Liver (tissue), 8 donors: ENCODE measurements at regions not wholly inside any gene's neighbourhood (a gene's known extent, or its start where the extent isn't known, plus 50 kb on each side); places are given as distances from the start of the nearest gene placed in this dataset.

Source experiments
- DNase-seq: peaks from one replicate; pipeline ENCODE4 v3.0.0-alpha.2; 2017; ENCODE audit warnings: low spot score
- H3K27ac ChIP-seq, 2 donors: one replicate each; pipeline ENCODE4 v1.7.0; 2013; ENCODE audit warnings: inconsistent platforms in 2 of 2, low read length in 2 of 2, control low read depth in 1 of 2, low read depth in 1 of 2, mild to moderate bottlenecking in 1 of 2
- H3K27me3 ChIP-seq, 4 donors: one replicate each; pipeline versions ENCODE4 v1.6.1 to v1.7.0; 2013; ENCODE audit warnings: low read length in 3 of 4, inconsistent platforms in 1 of 4, mild to moderate bottlenecking in 1 of 4, moderate library complexity in 1 of 4; ENCODE audit not compliant: control insufficient read depth in 4 of 4, insufficient read depth in 4 of 4
- H3K36me3 ChIP-seq, 4 donors: one replicate each; pipeline versions ENCODE4 v1.6.1 to v1.7.0; 2013; ENCODE audit warnings: low read length in 3 of 4, mild to moderate bottlenecking in 3 of 4, low read depth in 1 of 4, moderate library complexity in 1 of 4; ENCODE audit not compliant: control insufficient read depth in 4 of 4, insufficient read depth in 3 of 4
- H3K4me1 ChIP-seq, 4 donors: one replicate each; pipeline versions ENCODE4 v1.6.1 to v1.7.0; 2013; ENCODE audit warnings: low read length in 3 of 4, mild to moderate bottlenecking in 3 of 4, moderate library complexity in 1 of 4; ENCODE audit not compliant: control insufficient read depth in 4 of 4, insufficient read depth in 4 of 4
- H3K4me3 ChIP-seq, 3 donors: one replicate each; pipeline versions ENCODE4 v1.6.1 to v1.7.0; 2013; ENCODE audit warnings: low read length in 3 of 3, control low read depth in 1 of 3, low read depth in 1 of 3, mild to moderate bottlenecking in 1 of 3
- H3K9ac ChIP-seq, 2 donors: one replicate each; pipeline ENCODE4 v1.7.0; 2013; ENCODE audit warnings: low read length in 2 of 2, mild to moderate bottlenecking in 2 of 2, moderate library complexity in 2 of 2, control low read depth in 1 of 2, low read depth in 1 of 2
- H3K9me3 ChIP-seq, 4 donors: one replicate each; pipeline versions ENCODE4 v1.6.1 to v1.7.0; 2013; ENCODE audit warnings: low read length in 3 of 4; ENCODE audit not compliant: control insufficient read depth in 4 of 4
- EGR1 ChIP-seq, 2 donors: IDR thresholded peaks; 2 replicates each; pipeline ENCODE4 v1.6.1; 2016 to 2018; ENCODE audit warnings: antibody characterized with exemption in 2 of 2, low read depth in 2 of 2
- FOXA1 ChIP-seq: IDR thresholded peaks from 2 replicates; pipeline ENCODE4 v1.6.1; 2016; ENCODE audit warnings: antibody characterized with exemption
- FOXA2 ChIP-seq: IDR thresholded peaks from 2 replicates; pipeline ENCODE4 v1.6.1; 2016; ENCODE audit warnings: antibody characterized with exemption
- HNF4A ChIP-seq, 2 donors: conservative IDR thresholded peaks; 2 replicates each; pipeline ENCODE4 v1.6.1; 2016; ENCODE audit warnings: antibody characterized with exemption in 2 of 2, mild to moderate bottlenecking in 2 of 2
- HNF4G ChIP-seq: IDR thresholded peaks from 2 replicates; pipeline ENCODE4 v1.6.1; 2016; ENCODE audit warnings: antibody characterized with exemption
- JUND ChIP-seq, 2 donors: IDR thresholded peaks; 2 replicates each; pipeline ENCODE4 v1.6.1; 2016; ENCODE audit warnings: antibody characterized with exemption in 2 of 2
- RAD21 ChIP-seq, 2 donors: IDR thresholded peaks; 2 replicates each; pipeline ENCODE4 v1.6.1; 2016; ENCODE audit warnings: antibody characterized with exemption in 2 of 2, mild to moderate bottlenecking in 2 of 2
- RXRA ChIP-seq, 2 donors: IDR thresholded peaks; 2 replicates each; pipeline ENCODE4 v1.6.1; 2017 to 2018; ENCODE audit warnings: antibody characterized with exemption in 2 of 2, mild to moderate bottlenecking in 1 of 2
- SP1 ChIP-seq: IDR thresholded peaks from 2 replicates; pipeline ENCODE4 v1.6.1; 2018; ENCODE audit warnings: antibody characterized with exemption, mild to moderate bottlenecking
- TAF1 ChIP-seq: conservative IDR thresholded peaks from 2 replicates; pipeline ENCODE4 v1.6.1; 2016; ENCODE audit warnings: antibody characterized with exemption, mild to moderate bottlenecking
- YY1 ChIP-seq: IDR thresholded peaks from 2 replicates; pipeline ENCODE4 v1.6.1; 2016; ENCODE audit warnings: antibody characterized with exemption, mild to moderate bottlenecking
- WGBS: extraction: QIAGEN DNeasy Blood & Tissue Kit; methylation state at CpG from one replicate; pipeline ENCODE4 v1.1.7; 2013; 5-methylcytosine and 5-hydroxymethylcytosine counted together
- TF ChIP-seq, protein P1 (sequence below): IDR thresholded peaks from 2 replicates; pipeline ENCODE4 v1.6.1; 2016; ENCODE audit warnings: antibody characterized with exemption, mild to moderate bottlenecking
- TF ChIP-seq, protein P2 (sequence below): fragments of 150-350 bp; IDR thresholded peaks from 2 replicates; pipeline ENCODE4 v1.5.1; 2017; ENCODE audit warnings: improper control_type of control experiment, low read depth, low read length; ENCODE audit not compliant: missing input control
- TF ChIP-seq, protein P3 (sequence below): IDR thresholded peaks from 2 replicates; pipeline ENCODE4 v1.6.1; 2016; ENCODE audit warnings: antibody characterized with exemption
- TF ChIP-seq, protein P4 (sequence below): IDR thresholded peaks from 2 replicates; pipeline ENCODE4 v1.6.1; 2016; ENCODE audit warnings: antibody characterized with exemption
- TF ChIP-seq, protein P5 (sequence below): IDR thresholded peaks from 2 replicates; pipeline ENCODE4 v1.6.1; 2016; ENCODE audit warnings: antibody characterized with exemption
- donor health status: healthy.
- donor health status: healthy.
- donor health status: healthy.
- donor health status: healthy.
- donor health status: healthy.

DNA sequence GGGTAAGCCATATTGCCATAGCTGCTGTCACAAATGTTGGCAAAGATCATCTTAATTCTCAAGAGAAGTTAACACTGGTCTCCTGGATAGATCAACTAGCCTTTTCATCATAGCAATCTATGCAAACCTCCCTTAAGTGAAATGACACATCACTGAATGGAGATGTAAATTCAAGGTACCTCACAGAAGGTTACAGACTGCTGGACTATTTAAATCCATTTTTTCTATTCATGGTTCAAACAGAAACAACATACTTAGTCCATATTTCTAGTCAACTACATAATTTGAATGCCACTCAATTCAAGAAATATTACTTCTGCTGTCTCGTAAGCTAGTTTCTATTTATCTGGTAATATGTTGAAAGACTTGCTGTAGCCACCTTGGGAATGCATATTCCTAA is 748.3 kb downstream of the C12orf50 start:
- Histone ChIP-seq H3K9me3 (no peaks in the 10 kb centered on the region), H3K27ac (no peak overlapping the region), H3K4me3 (no peak overlapping the region), H3K36me3 (no peaks in the 10 kb centered on the region), H3K9ac (no peak overlapping the region), H3K4me1 (no peaks in the 10 kb centered on the region), H3K27me3 (no peaks in the 10 kb centered on the region)
- 93% methylated on average over 1 of the region's 1 CpG for WGBS
- TF ChIP-seq, protein P1, sequence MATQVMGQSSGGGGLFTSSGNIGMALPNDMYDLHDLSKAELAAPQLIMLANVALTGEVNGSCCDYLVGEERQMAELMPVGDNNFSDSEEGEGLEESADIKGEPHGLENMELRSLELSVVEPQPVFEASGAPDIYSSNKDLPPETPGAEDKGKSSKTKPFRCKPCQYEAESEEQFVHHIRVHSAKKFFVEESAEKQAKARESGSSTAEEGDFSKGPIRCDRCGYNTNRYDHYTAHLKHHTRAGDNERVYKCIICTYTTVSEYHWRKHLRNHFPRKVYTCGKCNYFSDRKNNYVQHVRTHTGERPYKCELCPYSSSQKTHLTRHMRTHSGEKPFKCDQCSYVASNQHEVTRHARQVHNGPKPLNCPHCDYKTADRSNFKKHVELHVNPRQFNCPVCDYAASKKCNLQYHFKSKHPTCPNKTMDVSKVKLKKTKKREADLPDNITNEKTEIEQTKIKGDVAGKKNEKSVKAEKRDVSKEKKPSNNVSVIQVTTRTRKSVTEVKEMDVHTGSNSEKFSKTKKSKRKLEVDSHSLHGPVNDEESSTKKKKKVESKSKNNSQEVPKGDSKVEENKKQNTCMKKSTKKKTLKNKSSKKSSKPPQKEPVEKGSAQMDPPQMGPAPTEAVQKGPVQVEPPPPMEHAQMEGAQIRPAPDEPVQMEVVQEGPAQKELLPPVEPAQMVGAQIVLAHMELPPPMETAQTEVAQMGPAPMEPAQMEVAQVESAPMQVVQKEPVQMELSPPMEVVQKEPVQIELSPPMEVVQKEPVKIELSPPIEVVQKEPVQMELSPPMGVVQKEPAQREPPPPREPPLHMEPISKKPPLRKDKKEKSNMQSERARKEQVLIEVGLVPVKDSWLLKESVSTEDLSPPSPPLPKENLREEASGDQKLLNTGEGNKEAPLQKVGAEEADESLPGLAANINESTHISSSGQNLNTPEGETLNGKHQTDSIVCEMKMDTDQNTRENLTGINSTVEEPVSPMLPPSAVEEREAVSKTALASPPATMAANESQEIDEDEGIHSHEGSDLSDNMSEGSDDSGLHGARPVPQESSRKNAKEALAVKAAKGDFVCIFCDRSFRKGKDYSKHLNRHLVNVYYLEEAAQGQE: no peak
- TF ChIP-seq, protein P2, sequence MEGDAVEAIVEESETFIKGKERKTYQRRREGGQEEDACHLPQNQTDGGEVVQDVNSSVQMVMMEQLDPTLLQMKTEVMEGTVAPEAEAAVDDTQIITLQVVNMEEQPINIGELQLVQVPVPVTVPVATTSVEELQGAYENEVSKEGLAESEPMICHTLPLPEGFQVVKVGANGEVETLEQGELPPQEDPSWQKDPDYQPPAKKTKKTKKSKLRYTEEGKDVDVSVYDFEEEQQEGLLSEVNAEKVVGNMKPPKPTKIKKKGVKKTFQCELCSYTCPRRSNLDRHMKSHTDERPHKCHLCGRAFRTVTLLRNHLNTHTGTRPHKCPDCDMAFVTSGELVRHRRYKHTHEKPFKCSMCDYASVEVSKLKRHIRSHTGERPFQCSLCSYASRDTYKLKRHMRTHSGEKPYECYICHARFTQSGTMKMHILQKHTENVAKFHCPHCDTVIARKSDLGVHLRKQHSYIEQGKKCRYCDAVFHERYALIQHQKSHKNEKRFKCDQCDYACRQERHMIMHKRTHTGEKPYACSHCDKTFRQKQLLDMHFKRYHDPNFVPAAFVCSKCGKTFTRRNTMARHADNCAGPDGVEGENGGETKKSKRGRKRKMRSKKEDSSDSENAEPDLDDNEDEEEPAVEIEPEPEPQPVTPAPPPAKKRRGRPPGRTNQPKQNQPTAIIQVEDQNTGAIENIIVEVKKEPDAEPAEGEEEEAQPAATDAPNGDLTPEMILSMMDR: no peak
- TF ChIP-seq, protein P3, sequence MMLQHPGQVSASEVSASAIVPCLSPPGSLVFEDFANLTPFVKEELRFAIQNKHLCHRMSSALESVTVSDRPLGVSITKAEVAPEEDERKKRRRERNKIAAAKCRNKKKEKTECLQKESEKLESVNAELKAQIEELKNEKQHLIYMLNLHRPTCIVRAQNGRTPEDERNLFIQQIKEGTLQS: no peak
- TF ChIP-seq RAD21 (IDR thresholded peaks at IDR 0.05): no peak
- no peak for TF ChIP-seq FOXA2
- TF ChIP-seq SP1: no peak
- TF ChIP-seq YY1: no peak
- TF ChIP-seq, protein P4, sequence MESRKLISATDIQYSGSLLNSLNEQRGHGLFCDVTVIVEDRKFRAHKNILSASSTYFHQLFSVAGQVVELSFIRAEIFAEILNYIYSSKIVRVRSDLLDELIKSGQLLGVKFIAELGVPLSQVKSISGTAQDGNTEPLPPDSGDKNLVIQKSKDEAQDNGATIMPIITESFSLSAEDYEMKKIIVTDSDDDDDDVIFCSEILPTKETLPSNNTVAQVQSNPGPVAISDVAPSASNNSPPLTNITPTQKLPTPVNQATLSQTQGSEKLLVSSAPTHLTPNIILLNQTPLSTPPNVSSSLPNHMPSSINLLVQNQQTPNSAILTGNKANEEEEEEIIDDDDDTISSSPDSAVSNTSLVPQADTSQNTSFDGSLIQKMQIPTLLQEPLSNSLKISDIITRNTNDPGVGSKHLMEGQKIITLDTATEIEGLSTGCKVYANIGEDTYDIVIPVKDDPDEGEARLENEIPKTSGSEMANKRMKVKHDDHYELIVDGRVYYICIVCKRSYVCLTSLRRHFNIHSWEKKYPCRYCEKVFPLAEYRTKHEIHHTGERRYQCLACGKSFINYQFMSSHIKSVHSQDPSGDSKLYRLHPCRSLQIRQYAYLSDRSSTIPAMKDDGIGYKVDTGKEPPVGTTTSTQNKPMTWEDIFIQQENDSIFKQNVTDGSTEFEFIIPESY: no peak
- no peak for TF ChIP-seq HNF4G
- no peak for TF ChIP-seq JUND (IDR thresholded peaks at IDR 0.05)
- DNase-seq: no peak

DNA sequence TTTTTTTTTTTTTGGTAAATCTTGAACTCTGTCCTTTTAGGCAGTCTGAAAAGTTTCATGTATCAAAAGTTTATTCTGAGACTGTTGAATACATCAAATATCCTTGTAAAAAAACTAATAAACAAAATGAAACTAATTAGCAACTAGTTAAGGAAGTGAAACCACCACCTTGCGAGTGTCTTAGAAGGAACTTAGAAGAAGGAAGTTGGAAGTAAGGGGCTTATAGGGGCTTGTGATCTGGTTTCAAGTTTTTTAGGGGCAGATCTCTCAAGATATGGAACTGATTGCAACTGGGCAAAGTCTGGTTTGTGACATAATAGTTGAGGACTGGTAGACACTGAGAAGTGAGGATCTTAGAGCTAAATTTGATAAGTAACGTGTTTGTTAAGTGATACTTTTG is 748.8 kb downstream of the C12orf50 start:
- Histone ChIP-seq H3K9me3 (no peaks in the 10 kb centered on the region), H3K36me3 (no peaks in the 10 kb centered on the region), H3K27ac (no peak overlapping the region), H3K27me3 (no peaks in the 10 kb centered on the region), H3K9ac (no peak overlapping the region), H3K4me1 (no peaks in the 10 kb centered on the region), H3K4me3 (no peak overlapping the region)
- TF ChIP-seq FOXA1: no peak
- no peak for TF ChIP-seq RXRA (IDR thresholded peaks at IDR 0.05)
- TF ChIP-seq, protein P5, sequence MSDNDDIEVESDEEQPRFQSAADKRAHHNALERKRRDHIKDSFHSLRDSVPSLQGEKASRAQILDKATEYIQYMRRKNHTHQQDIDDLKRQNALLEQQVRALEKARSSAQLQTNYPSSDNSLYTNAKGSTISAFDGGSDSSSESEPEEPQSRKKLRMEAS: no peak
- TF ChIP-seq EGR1 (IDR thresholded peaks at IDR 0.05; ENCODE audit: low read depth in 2 of 2): no peak
- no peak for TF ChIP-seq RAD21 (IDR thresholded peaks at IDR 0.05)
- TF ChIP-seq, protein P3: no peak
- TF ChIP-seq HNF4A (conservative IDR thresholded peaks at IDR 0.05): no peak
- TF ChIP-seq HNF4G: no peak
- TF ChIP-seq YY1: no peak
- TF ChIP-seq, protein P4: no peak
- TF ChIP-seq, protein P1: no peak
- no peak for TF ChIP-seq JUND (IDR thresholded peaks at IDR 0.05)
- TF ChIP-seq FOXA2: no peak
- no peak for TF ChIP-seq TAF1
- no peak for DNase-seq
- 60% methylated on average over 2 of the region's 2 CpGs for WGBS
